ENCODE measurements at regions not wholly inside any gene's neighbourhood (a gene's known extent, or its start where the extent isn't known, plus 50 kb on each side); places are given as distances from the start of the nearest gene placed in this dataset.
"Not testable (repeated sequence)": the region's sequence is repeated elsewhere in the genome, so short reads cannot be mapped to it uniquely, and the experiment has no call there.

GRCh38 chr3:168975576-168975975 lies 687.9 kb downstream of the MECOM start:
- no peak for DNase-seq (ENCODE audit: low read depth)

GRCh38 chr3:168974617-168975403 lies 688.7 kb downstream of the MECOM start:
- DNase-seq (ENCODE audit: low read depth): no peak

- DNase-seq (ENCODE audit: low read depth): no peak
Observed at GRCh38 chr3:168973897-168974296, 689.6 kb downstream of the MECOM start.

- no peak for DNase-seq (ENCODE audit: low read depth)
Observed at GRCh38 chr3:168973206-168973605, 690.3 kb downstream of the MECOM start.

- DNase-seq (ENCODE audit: low read depth): no peak
Observed at GRCh38 chr3:168968609-168969008, 694.9 kb downstream of the MECOM start.

GRCh38 chr3:168964736-168965135 lies 698.8 kb downstream of the MECOM start:
- DNase-seq (ENCODE audit: low read depth): no peak

- DNase-seq (ENCODE audit: low read depth): no peak
Observed at GRCh38 chr3:168961271-168961670, 702.2 kb downstream of the MECOM start.

- DNase-seq (ENCODE audit: low read depth): no peak
Observed at GRCh38 chr3:168959731-168960130, 703.8 kb downstream of the MECOM start.

- no peak for DNase-seq (ENCODE audit: low read depth)
Observed at GRCh38 chr3:168958466-168958865, 705.0 kb downstream of the MECOM start.

GRCh38 chr3:168956076-168956475 lies 707.4 kb downstream of the MECOM start:
- no peak for DNase-seq (ENCODE audit: low read depth)

- no peak for DNase-seq (ENCODE audit: low read depth)
Observed at GRCh38 chr3:168952551-168952950, 711.0 kb downstream of the MECOM start.

GRCh38 chr3:168951884-168952283 lies 711.6 kb downstream of the MECOM start:
- no peak for DNase-seq (ENCODE audit: low read depth)

GRCh38 chr3:168951368-168951767 lies 712.1 kb downstream of the MECOM start:
- DNase-seq (ENCODE audit: low read depth): no peak

GRCh38 chr3:168950622-168951021 lies 712.9 kb downstream of the MECOM start:
- DNase-seq (ENCODE audit: low read depth): no peak

GRCh38 chr3:168939651-168940238 lies 723.8 kb downstream of the MECOM start:
- no peak for DNase-seq (ENCODE audit: low read depth)

- no peak for DNase-seq (ENCODE audit: low read depth)
Observed at GRCh38 chr3:168933614-168934013, 729.9 kb downstream of the MECOM start.

- DNase-seq (ENCODE audit: low read depth): not testable (repeated sequence)
Observed at GRCh38 chr3:168929997-168930396, 733.5 kb downstream of the MECOM start.

GRCh38 chr3:168926426-168926825 lies 737.1 kb downstream of the MECOM start:
- DNase-seq (ENCODE audit: low read depth): no peak

GRCh38 chr3:168925568-168925967 lies 737.9 kb downstream of the MECOM start:
- no peak for DNase-seq (ENCODE audit: low read depth)

- no peak for DNase-seq (ENCODE audit: low read depth)
Observed at GRCh38 chr3:168914662-168915061, 748.9 kb downstream of the MECOM start.

- no peak for DNase-seq (ENCODE audit: low read depth)
Observed at GRCh38 chr3:168909260-168909659, 754.3 kb downstream of the MECOM start.

GRCh38 chr3:168895419-168895818 lies 768.1 kb downstream of the MECOM start:
- no peak for DNase-seq (ENCODE audit: low read depth)

- DNase-seq (ENCODE audit: low read depth): no peak
Observed at GRCh38 chr3:168894214-168894613, 769.3 kb downstream of the MECOM start.

- DNase-seq (ENCODE audit: low read depth): no peak
Observed at GRCh38 chr3:168889666-168890065, 773.8 kb downstream of the MECOM start.
